ENCODE measurements at regions not wholly inside any gene's neighbourhood (a gene's known extent, or its start where the extent isn't known, plus 50 kb on each side); places are given as distances from the start of the nearest gene placed in this dataset.

GRCh38 chrX:33465137-33465536 is 253.8 kb upstream of the DMD start:
- Mint-ChIP-seq H3K27ac (no peak overlapping the region), H3K4me3 (no peak overlapping the region), H3K36me3 (no peaks in the 10 kb centered on the region), H3K27me3 (no peaks in the 10 kb centered on the region), H3K4me1 (no peaks in the 10 kb centered on the region), H3K9me3 (peaks cover 0 to 5% of the 10 kb centered on the region in 2 donors)
- ATAC-seq (replicated peaks) (no peak), DNase-seq (no peak)

GRCh38 chrX:33457102-33457501 is 245.8 kb upstream of the DMD start:
- H3K36me3 Mint-ChIP-seq, result no peaks in the 10 kb centered on the region
- H3K27ac Mint-ChIP-seq, result no peak overlapping the region
- no peaks in the 10 kb centered on the region for H3K4me1 Mint-ChIP-seq
- no peak for DNase-seq
- no peak overlapping the region for H3K4me3 Mint-ChIP-seq
- H3K9me3 Mint-ChIP-seq, result peaks cover 0 to 7% of the 10 kb centered on the region in 2 donors
- no peak for ATAC-seq (replicated peaks)
- H3K27me3 Mint-ChIP-seq, result no peaks in the 10 kb centered on the region

- DNase-seq (no peak), ATAC-seq (replicated peaks) (no peak)
- Mint-ChIP-seq H3K36me3 (no peaks in the 10 kb centered on the region), H3K27me3 (no peaks in the 10 kb centered on the region), H3K4me3 (no peak overlapping the region), H3K9me3 (no peaks in the 10 kb centered on the region), H3K27ac (no peak overlapping the region), H3K4me1 (no peaks in the 10 kb centered on the region)
Measured at GRCh38 chrX:33447285-33447684, 235.9 kb upstream of the DMD start.

- DNase-seq (peak; percentile 16), ATAC-seq (replicated peaks) (peak; percentile 34 to 54)
- Mint-ChIP-seq H3K27me3 (peaks cover 0 to 7% of the 10 kb centered on the region in 2 donors), H3K4me3 (no peak overlapping the region), H3K9me3 (peaks cover 0 to 3% of the 10 kb centered on the region in 2 donors), H3K36me3 (no peaks in the 10 kb centered on the region), H3K4me1 (no peaks in the 10 kb centered on the region), H3K27ac (no peak overlapping the region)
Measured at GRCh38 chrX:33434256-33435092, 223.1 kb upstream of the DMD start.

- no peak overlapping the region for H3K4me3 Mint-ChIP-seq
- no peak for ATAC-seq (replicated peaks)
- H3K27ac Mint-ChIP-seq, result no peak overlapping the region
- peaks cover 3 to 10% of the 10 kb centered on the region in 2 donors for H3K9me3 Mint-ChIP-seq
- H3K4me1 Mint-ChIP-seq, result no peaks in the 10 kb centered on the region
- no peak for DNase-seq
- no peaks in the 10 kb centered on the region for H3K36me3 Mint-ChIP-seq
- H3K27me3 Mint-ChIP-seq, result no peaks in the 10 kb centered on the region
Measured at GRCh38 chrX:33416273-33416805, 205.0 kb upstream of the DMD start.

- DNase-seq (no peak), ATAC-seq (replicated peaks) (no peak)
- H3K27me3 Mint-ChIP-seq, result no peaks in the 10 kb centered on the region
- H3K4me3 Mint-ChIP-seq, result no peak overlapping the region
- H3K36me3 Mint-ChIP-seq, result no peaks in the 10 kb centered on the region
- no peak overlapping the region for H3K27ac Mint-ChIP-seq
- no peaks in the 10 kb centered on the region for H3K4me1 Mint-ChIP-seq
- peaks cover 5% of the 10 kb centered on the region in 2 donors for H3K9me3 Mint-ChIP-seq
Measured at GRCh38 chrX:33415459-33415858, 204.1 kb upstream of the DMD start.

- Mint-ChIP-seq H3K36me3 (no peaks in the 10 kb centered on the region), H3K27ac (no peak overlapping the region), H3K4me1 (no peaks in the 10 kb centered on the region), H3K27me3 (no peaks in the 10 kb centered on the region), H3K9me3 (no peaks in the 10 kb centered on the region), H3K4me3 (no peak overlapping the region)
- ATAC-seq (replicated peaks), result no peak
- no peak for DNase-seq
Measured at GRCh38 chrX:33385546-33385945, 174.2 kb upstream of the DMD start.

- Mint-ChIP-seq H3K36me3 (no peaks in the 10 kb centered on the region), H3K27ac (no peak overlapping the region), H3K9me3 (no peaks in the 10 kb centered on the region)
Measured at GRCh38 chrX:33379839-33380238, 168.5 kb upstream of the DMD start.

GRCh38 chrX:33357606-33358005 is 146.3 kb upstream of the DMD start:
- no peak for ATAC-seq (replicated peaks)
- Mint-ChIP-seq H3K9me3 (peaks cover 3 to 15% of the 10 kb centered on the region in 2 donors), H3K27ac (no peak overlapping the region), H3K4me3 (no peak overlapping the region), H3K36me3 (no peaks in the 10 kb centered on the region), H3K27me3 (no peaks in the 10 kb centered on the region), H3K4me1 (no peaks in the 10 kb centered on the region)
- DNase-seq, result no peak

More at GRCh38 chrX:33379839-33380238, 168.5 kb upstream of the DMD start:
- no peak overlapping the region for H3K4me3 Mint-ChIP-seq
- no peak for ATAC-seq (replicated peaks)
- H3K27me3 Mint-ChIP-seq, result no peaks in the 10 kb centered on the region
- no peak for DNase-seq
- no peaks in the 10 kb centered on the region for H3K4me1 Mint-ChIP-seq

- DNase-seq (no peak), ATAC-seq (replicated peaks) (no peak)
- Mint-ChIP-seq H3K36me3 (no peaks in the 10 kb centered on the region), H3K27me3 (no peaks in the 10 kb centered on the region), H3K4me3 (no peak overlapping the region), H3K9me3 (no peaks in the 10 kb centered on the region), H3K4me1 (no peaks in the 10 kb centered on the region), H3K27ac (no peak overlapping the region)
Measured at GRCh38 chrX:33339219-33339618, 127.9 kb upstream of the DMD start.

- H3K4me1 Mint-ChIP-seq, result no peaks in the 10 kb centered on the region
- no peaks in the 10 kb centered on the region for H3K27me3 Mint-ChIP-seq
- no peak overlapping the region for H3K4me3 Mint-ChIP-seq
- H3K36me3 Mint-ChIP-seq, result no peaks in the 10 kb centered on the region
- no peak overlapping the region for H3K27ac Mint-ChIP-seq
- no peaks in the 10 kb centered on the region for H3K9me3 Mint-ChIP-seq
- peak in 1 of 2 donors; percentile 43 for ATAC-seq (replicated peaks)
- no peak for DNase-seq
Measured at GRCh38 chrX:33336783-33337182, 125.4 kb upstream of the DMD start.

GRCh38 chrX:33333271-33333670 is 121.9 kb upstream of the DMD start:
- Mint-ChIP-seq H3K36me3 (no peaks in the 10 kb centered on the region), H3K9me3 (no peaks in the 10 kb centered on the region)
- ATAC-seq (replicated peaks), result no peak

GRCh38 chrX:33330798-33331197 is 119.4 kb upstream of the DMD start:
- Mint-ChIP-seq H3K27me3 (no peaks in the 10 kb centered on the region), H3K9me3 (no peaks in the 10 kb centered on the region), H3K4me1 (no peaks in the 10 kb centered on the region), H3K4me3 (no peak overlapping the region), H3K27ac (no peak overlapping the region), H3K36me3 (no peaks in the 10 kb centered on the region)
- ATAC-seq (replicated peaks) (no peak), DNase-seq (no peak)

More at GRCh38 chrX:33333271-33333670, 121.9 kb upstream of the DMD start:
- Mint-ChIP-seq H3K27ac (no peak overlapping the region), H3K4me1 (no peaks in the 10 kb centered on the region), H3K4me3 (no peak overlapping the region), H3K27me3 (no peaks in the 10 kb centered on the region)
- no peak for DNase-seq

GRCh38 chrX:33324099-33324498 is 112.8 kb upstream of the DMD start:
- H3K4me3 Mint-ChIP-seq, result no peak overlapping the region
- no peaks in the 10 kb centered on the region for H3K4me1 Mint-ChIP-seq
- ATAC-seq (replicated peaks) (no peak), DNase-seq (no peak)
- no peaks in the 10 kb centered on the region for H3K27me3 Mint-ChIP-seq
- no peak overlapping the region for H3K27ac Mint-ChIP-seq
- no peaks in the 10 kb centered on the region for H3K36me3 Mint-ChIP-seq
- H3K9me3 Mint-ChIP-seq, result no peaks in the 10 kb centered on the region

- DNase-seq (no peak), ATAC-seq (replicated peaks) (no peak)
- no peak overlapping the region for H3K27ac Mint-ChIP-seq
- H3K36me3 Mint-ChIP-seq, result no peaks in the 10 kb centered on the region
- H3K4me1 Mint-ChIP-seq, result no peaks in the 10 kb centered on the region
- H3K27me3 Mint-ChIP-seq, result no peaks in the 10 kb centered on the region
- no peaks in the 10 kb centered on the region for H3K9me3 Mint-ChIP-seq
- no peak overlapping the region for H3K4me3 Mint-ChIP-seq
Measured at GRCh38 chrX:33307911-33308354, 96.6 kb upstream of the DMD start.
